DMS53 treated with DMSO at 0.1 percent for 48 hours (cell line): ENCODE measurements at regions not wholly inside any gene's neighbourhood (a gene's known extent, or its start where the extent isn't known, plus 50 kb on each side); places are given as distances from the start of the nearest gene placed in this dataset.
"Not testable (repeated sequence)": the region's sequence is repeated elsewhere in the genome, so short reads cannot be mapped to it uniquely, and the experiment has no call there.

Experiments
- DNase-seq: peaks from one replicate; lab custom pipeline; 2025; ENCODE audit not compliant: unreplicated experiment; lab: John Stamatoyannopoulos, UW

DNA sequence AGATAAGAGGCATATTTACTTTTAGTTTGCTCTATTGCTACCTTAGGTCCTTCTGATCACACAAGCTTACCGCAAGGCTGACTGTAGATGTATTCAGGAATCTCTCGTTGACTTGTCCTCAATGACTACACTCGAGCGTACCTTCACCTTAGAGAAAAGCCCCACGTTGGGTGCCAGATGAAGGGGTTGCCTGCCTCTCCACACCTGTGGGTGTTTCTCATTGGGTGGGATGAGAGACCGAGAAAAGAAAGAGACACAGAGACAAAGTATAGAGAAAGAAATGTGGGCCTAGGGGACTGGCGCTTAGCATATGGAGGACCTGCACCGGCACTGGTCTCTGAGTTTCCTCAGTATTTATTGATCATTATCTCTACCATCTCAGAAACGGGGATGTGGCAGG is 51.8 kb downstream of the ASCL4 start:
- DNase-seq = no peak

- no peak for DNase-seq
Measured at GRCh38 chr12:107829271-107829670, 54.8 kb downstream of the ASCL4 start.

DNA sequence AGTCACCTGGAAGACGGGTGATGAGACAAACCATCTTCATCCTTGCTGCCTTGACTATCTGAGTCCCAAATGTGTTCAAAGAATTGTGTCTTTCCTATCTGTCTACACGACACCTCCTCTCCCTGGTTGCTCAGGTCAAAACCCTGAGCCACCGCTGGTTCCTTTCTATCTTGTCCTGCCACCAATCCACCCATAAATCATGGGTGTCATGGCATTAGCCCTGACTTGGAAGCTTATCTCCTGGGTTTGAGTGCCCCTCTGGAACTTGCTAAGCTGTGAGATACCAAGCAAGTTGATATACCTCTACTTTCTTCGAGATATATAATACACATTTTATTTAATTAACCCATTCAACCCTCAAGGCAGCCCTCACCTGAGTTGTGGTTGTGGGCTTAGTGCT is 57.9 kb downstream of the ASCL4 start:
- DNase-seq = no peak

GRCh38 chr12:107840186-107840585 is 65.7 kb downstream of the ASCL4 start:
- no peak for DNase-seq

DNA sequence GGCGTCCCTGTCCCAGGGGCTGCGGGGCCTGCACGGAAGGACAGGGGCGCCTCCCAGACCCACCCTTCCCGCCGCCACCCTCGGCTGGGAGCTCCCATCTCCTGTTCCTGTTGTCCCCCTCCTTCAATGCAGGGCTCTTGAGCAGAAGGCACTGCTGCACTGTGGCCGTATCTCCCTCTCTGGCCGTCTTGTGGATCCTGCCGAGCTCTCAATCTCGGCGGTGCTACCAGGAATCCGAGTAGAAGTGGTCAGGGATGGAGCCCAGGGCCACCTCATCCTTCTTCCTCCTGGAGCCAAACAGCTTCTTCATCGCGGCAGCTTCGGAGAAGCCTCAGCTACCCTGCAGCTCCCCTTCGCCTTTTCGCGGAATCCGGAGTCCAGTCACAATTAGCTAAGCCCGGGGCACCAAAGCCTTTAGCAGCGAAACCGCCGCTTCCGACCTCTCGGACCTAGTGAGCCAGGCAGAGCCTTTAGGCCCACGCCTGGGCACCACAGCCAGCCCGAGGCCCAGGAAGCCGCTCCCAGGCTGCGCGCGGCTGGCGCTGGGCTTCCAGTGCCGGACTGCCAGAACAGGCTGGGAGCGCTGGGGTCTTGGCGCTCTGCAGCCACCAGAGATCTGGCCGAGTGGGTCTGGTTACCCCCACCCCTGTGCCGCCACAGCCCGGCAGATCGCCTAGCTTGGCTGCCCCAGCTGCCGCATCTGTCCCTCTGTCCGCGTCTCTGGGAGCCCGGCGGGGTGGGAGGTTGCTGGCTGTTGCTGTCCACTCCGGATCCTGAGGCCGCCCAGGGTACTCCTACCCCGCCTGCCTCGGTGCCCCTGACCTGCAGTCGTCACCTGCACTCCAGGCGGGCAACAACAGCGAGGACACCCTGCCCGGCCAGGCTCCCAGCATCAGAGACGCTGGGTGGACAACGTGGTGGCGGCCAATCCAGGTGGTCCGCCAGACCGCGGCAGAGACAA is 69.1 kb downstream of the ASCL4 start:
- no peak for DNase-seq

- no peak for DNase-seq
Measured at GRCh38 chr12:107844312-107844921, 69.9 kb downstream of the ASCL4 start.

GRCh38 chr12:107845226-107845979 is 70.9 kb downstream of the ASCL4 start:
- no peak for DNase-seq

- DNase-seq = no peak
Measured at GRCh38 chr12:107845980-107846659, 71.6 kb downstream of the ASCL4 start.

GRCh38 chr12:107847430-107847829 is 72.9 kb downstream of the ASCL4 start:
- DNase-seq = no peak

GRCh38 chr12:107847830-107848229 is 73.3 kb downstream of the ASCL4 start:
- DNase-seq = no peak

GRCh38 chr12:107853479-107853878 is 79.0 kb downstream of the ASCL4 start:
- no peak for DNase-seq

- DNase-seq = no peak
Measured at GRCh38 chr12:107855471-107855870, 81.0 kb downstream of the ASCL4 start.

DNA sequence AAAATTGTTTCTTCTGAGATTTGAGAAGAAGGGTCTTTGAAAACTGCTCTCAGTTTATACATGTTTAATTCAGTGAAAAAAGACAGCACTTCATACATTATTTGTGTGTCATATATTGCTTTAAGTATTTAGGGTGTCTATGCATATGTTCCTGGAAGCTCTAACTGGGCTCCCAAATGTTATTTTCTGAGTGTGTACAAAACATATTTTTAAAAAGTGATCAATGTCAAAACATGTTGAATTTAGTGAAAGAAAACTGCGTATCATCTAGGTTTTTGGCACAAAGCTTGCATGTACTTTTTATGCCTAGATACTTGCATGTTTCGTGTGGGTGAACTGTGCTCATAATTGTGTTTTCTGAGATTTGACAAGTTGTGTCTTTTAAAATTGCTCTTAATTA is 81.6 kb downstream of the ASCL4 start:
- no peak for DNase-seq

- DNase-seq = no peak
Measured at GRCh38 chr12:107857191-107857590, 82.7 kb downstream of the ASCL4 start.

- DNase-seq = no peak
Measured at GRCh38 chr12:107859367-107859766, 84.9 kb downstream of the ASCL4 start.

- no peak for DNase-seq
Measured at GRCh38 chr12:107864235-107864634, 89.7 kb downstream of the ASCL4 start.

DNA sequence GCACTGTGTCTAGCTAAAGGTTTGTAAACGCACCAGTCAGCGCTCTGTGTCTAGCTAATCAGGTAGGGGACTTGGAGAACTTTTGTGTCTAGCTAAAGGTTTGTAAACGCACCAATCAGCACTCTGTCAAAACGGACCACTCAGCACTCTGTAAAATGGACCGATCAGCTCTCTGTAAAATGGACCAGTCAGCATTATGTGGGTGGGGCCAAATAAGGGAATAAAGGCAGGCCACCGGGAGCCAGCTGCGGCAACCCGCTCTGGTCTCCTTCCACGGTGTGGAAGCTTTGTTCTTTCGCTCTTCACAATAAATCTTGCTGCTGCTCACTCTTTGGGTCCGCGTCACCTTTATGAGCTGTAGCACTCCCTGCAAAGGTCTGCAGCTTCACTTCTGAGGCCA is 90.2 kb downstream of the ASCL4 start:
- DNase-seq = not testable (repeated sequence)

DNA sequence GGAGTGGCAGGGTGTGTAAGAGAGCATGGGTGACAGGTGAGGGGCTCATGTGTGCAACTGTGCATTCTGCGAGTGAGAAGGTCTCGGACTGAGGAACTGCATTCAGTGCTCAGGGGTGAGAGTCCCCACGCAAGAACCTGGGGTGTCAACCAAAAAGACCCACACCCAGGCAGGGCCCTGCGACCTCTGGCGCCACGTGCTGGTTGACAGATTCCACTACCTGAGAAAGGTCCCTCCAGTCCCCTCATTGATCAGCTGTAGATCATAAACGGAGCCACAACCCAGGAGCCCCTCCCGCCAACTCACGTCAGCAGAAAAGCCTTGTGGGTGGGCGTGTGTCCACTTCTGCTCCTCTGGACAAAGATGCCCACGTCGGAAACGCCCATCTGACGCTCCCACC is 98.7 kb downstream of the ASCL4 start:
- DNase-seq = no peak

- no peak for DNase-seq
Measured at GRCh38 chr12:107875786-107876185, 101.3 kb downstream of the ASCL4 start.

DNA sequence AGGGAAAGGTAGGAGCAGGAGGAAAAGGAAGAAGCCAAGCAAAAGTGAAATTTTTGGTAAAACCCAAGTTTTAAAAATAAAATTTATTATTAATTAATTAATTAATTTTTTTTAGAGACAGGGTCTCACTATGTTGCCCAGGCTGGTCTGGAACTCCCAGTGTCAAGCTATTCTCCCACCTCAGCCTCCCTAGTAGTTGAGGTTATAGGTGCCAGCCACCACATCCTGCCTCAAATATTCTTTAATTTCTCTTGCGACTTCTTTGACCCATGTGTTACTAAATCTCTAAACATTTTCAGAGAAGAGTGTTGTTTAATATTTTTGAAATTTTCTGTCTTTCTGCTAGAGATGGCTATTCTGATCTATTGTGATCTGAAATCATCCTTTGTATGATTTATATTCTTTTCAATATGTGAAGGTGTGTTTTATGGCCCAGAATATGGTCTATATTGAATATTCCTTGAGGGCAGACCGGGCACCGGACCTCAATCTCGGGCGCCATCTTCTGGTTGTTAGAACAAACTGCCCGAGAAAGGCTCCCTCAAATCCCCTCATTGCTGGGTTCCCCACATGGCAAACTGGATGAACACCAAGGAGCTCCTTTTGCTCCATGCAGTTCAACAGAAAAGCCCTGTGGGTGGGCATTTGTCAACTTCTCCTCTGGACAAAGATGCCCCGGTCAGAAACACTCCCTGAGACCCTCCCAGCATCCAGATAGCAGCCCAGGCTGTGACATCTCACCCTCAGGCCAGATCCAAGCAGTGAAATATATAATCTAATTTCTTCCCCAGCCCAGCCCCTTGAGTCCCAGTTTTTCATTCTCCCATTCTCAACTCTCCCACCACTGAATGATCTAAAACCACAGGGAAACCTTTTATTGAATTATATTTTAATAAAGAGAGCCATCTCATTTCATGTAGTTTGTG is 110.5 kb downstream of the ASCL4 start:
- DNase-seq = peak; percentile 58
